ENCODE measurements at regions not wholly inside any gene's neighbourhood (a gene's known extent, or its start where the extent isn't known, plus 50 kb on each side); places are given as distances from the start of the nearest gene placed in this dataset.

GRCh38 chr19:28045621-28046020, 1167.3 kb downstream of the UQCRFS1 start:
- TF ChIP-seq POLR2A (IDR thresholded peaks at IDR 0.05; ENCODE audit: low read depth, low read length) (no peak), POLR2AphosphoS5 (IDR thresholded peaks at IDR 0.05; ENCODE audit: low read depth, low read length) (no peak)

Data from GM12891 (cell line).